ENCODE measurements at regions not wholly inside any gene's neighbourhood (a gene's known extent, or its start where the extent isn't known, plus 50 kb on each side); places are given as distances from the start of the nearest gene placed in this dataset.

GRCh38 chr5:159427180-159428012 is 97.1 kb upstream of the IL12B start:
- H3K27ac Mint-ChIP-seq = no peak overlapping the region
- TF ChIP-seq CTCF (IDR thresholded peaks at IDR 0.05) = no peak
- H3K27me3 Mint-ChIP-seq (ENCODE audit: insufficient read depth) = peaks cover 15% of the 10 kb centered on the region
- DNase-seq = no peak
- no peak overlapping the region for H3K4me3 Mint-ChIP-seq
- H3K36me3 Mint-ChIP-seq (ENCODE audit: low read depth) = no peaks in the 10 kb centered on the region
- no peaks in the 10 kb centered on the region for H3K9me3 Mint-ChIP-seq
- H3K4me1 Mint-ChIP-seq (ENCODE audit: low read depth) = peaks cover 7% of the 10 kb centered on the region; the same call in 1 of the 2 replicates

- Mint-ChIP-seq H3K27me3 (ENCODE audit: insufficient read depth) (peaks cover 21% of the 10 kb centered on the region), H3K9me3 (no peaks in the 10 kb centered on the region), H3K36me3 (ENCODE audit: low read depth) (no peaks in the 10 kb centered on the region), H3K4me1 (ENCODE audit: low read depth) (peaks cover 7% of the 10 kb centered on the region; the same call in 1 of the 2 replicates), H3K27ac (no peak overlapping the region), H3K4me3 (no peak overlapping the region)
- TF ChIP-seq CTCF (IDR thresholded peaks at IDR 0.05) = no peak
- DNase-seq = no peak
These were observed 100.2 kb upstream of the IL12B start for GRCh38 chr5:159430361-159431012.

GRCh38 chr5:159435855-159436254 is 105.6 kb upstream of the IL12B start:
- H3K4me3 Mint-ChIP-seq = no peak overlapping the region
- H3K9me3 Mint-ChIP-seq = no peaks in the 10 kb centered on the region
- no peak for TF ChIP-seq CTCF (IDR thresholded peaks at IDR 0.05)
- peaks cover 4% of the 10 kb centered on the region; the same call in 1 of the 2 replicates for H3K4me1 Mint-ChIP-seq (ENCODE audit: low read depth)
- no peak overlapping the region for H3K27ac Mint-ChIP-seq
- peaks cover 27% of the 10 kb centered on the region for H3K27me3 Mint-ChIP-seq (ENCODE audit: insufficient read depth)
- no peak for DNase-seq
- H3K36me3 Mint-ChIP-seq (ENCODE audit: low read depth) = no peaks in the 10 kb centered on the region

GRCh38 chr5:159438092-159438491 is 107.8 kb upstream of the IL12B start:
- Mint-ChIP-seq H3K4me3 (no peak overlapping the region), H3K27me3 (ENCODE audit: insufficient read depth) (peaks cover 21% of the 10 kb centered on the region), H3K27ac (no peak overlapping the region)

GRCh38 chr5:159439002-159439401 is 108.7 kb upstream of the IL12B start:
- H3K36me3 Mint-ChIP-seq (ENCODE audit: low read depth) = no peaks in the 10 kb centered on the region
- no peak overlapping the region for H3K4me3 Mint-ChIP-seq
- no peak for TF ChIP-seq CTCF (IDR thresholded peaks at IDR 0.05)
- no peak overlapping the region for H3K27ac Mint-ChIP-seq
- peaks cover 17% of the 10 kb centered on the region for H3K27me3 Mint-ChIP-seq (ENCODE audit: insufficient read depth)
- DNase-seq = no peak
- H3K4me1 Mint-ChIP-seq (ENCODE audit: low read depth) = no peaks in the 10 kb centered on the region
- H3K9me3 Mint-ChIP-seq = no peaks in the 10 kb centered on the region

More at GRCh38 chr5:159438092-159438491, 107.8 kb upstream of the IL12B start:
- no peaks in the 10 kb centered on the region for H3K4me1 Mint-ChIP-seq (ENCODE audit: low read depth)
- no peaks in the 10 kb centered on the region for H3K9me3 Mint-ChIP-seq
- no peak for DNase-seq
- no peaks in the 10 kb centered on the region for H3K36me3 Mint-ChIP-seq (ENCODE audit: low read depth)
- no peak for TF ChIP-seq CTCF (IDR thresholded peaks at IDR 0.05)

Measured in HFFc6 (cell line).